AG10803 (cell line): ENCODE measurements at regions not wholly inside any gene's neighbourhood (a gene's known extent, or its start where the extent isn't known, plus 50 kb on each side); places are given as distances from the start of the nearest gene placed in this dataset.

ENCODE experiments used
- DNase-seq: peaks from one replicate; pipeline ENCODE4 v3.0.0; 2010; ENCODE audit warnings: low read depth
- H3K4me3 ChIP-seq: 2 replicates; pipeline ENCODE4 v1.5.1; 2011; ENCODE audit warnings: mild to moderate bottlenecking, low read length, control low read depth
- TF ChIP-seq, protein P1 (sequence below): conservative IDR thresholded peaks from 2 replicates; pipeline ENCODE4 v1.5.1; 2011; ENCODE audit warnings: mild to moderate bottlenecking, low read length, control low read depth, inconsistent platforms

DNA sequence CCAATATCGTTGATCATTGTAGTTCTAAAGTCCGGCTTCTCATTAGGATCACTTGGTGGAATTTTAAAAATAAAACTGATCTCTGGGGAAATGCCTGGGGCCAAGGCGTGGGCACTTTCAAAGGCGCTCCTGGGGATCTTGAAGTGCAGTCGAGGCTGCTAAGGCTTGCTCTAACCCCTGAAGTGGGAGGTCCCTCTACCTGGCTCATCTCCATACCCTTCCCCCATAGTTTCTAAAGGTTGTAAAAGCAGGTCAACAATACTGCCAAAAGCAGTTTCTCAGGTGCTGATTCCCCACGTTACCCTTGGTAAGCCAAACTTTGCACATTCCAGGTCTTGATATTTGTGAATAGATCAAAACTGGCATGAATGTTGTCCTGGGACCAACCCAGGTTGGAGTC, 79.0 kb upstream of the SP8 start:
- DNase-seq, result no peak
- TF ChIP-seq, protein P1, sequence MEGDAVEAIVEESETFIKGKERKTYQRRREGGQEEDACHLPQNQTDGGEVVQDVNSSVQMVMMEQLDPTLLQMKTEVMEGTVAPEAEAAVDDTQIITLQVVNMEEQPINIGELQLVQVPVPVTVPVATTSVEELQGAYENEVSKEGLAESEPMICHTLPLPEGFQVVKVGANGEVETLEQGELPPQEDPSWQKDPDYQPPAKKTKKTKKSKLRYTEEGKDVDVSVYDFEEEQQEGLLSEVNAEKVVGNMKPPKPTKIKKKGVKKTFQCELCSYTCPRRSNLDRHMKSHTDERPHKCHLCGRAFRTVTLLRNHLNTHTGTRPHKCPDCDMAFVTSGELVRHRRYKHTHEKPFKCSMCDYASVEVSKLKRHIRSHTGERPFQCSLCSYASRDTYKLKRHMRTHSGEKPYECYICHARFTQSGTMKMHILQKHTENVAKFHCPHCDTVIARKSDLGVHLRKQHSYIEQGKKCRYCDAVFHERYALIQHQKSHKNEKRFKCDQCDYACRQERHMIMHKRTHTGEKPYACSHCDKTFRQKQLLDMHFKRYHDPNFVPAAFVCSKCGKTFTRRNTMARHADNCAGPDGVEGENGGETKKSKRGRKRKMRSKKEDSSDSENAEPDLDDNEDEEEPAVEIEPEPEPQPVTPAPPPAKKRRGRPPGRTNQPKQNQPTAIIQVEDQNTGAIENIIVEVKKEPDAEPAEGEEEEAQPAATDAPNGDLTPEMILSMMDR, result no peak
- no peak overlapping the region for H3K4me3 ChIP-seq

GRCh38 chr7:20870977-20871376, 84.3 kb upstream of the SP8 start:
- no peak for DNase-seq
- H3K4me3 ChIP-seq, result no peak overlapping the region
- TF ChIP-seq, protein P1, result no peak

- H3K4me3 ChIP-seq, result no peak overlapping the region
- DNase-seq, result no peak
- TF ChIP-seq, protein P1, result no peak
These were observed 106.1 kb upstream of the SP8 start for GRCh38 chr7:20892776-20893175.

DNA sequence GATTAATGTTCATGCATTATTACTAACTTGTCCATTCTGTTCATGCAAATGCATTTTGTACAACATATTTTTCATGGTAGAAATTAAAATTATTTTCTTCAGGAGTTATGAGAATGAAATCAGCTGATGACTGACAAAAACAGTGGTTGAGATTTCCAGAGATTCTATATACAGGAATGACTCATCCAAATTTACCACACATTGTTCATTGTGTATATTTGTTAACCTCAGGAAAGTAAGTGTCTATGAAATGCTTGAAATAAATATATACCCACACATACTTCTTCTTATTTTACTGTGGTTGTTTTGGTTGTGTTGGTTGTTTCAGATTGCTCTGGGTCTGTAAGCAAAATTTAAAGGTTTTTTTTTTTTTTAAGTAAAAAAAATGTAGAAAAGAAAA, 108.1 kb upstream of the SP8 start:
- TF ChIP-seq, protein P1, result no peak
- no peak for DNase-seq
- H3K4me3 ChIP-seq, result no peak overlapping the region

DNA sequence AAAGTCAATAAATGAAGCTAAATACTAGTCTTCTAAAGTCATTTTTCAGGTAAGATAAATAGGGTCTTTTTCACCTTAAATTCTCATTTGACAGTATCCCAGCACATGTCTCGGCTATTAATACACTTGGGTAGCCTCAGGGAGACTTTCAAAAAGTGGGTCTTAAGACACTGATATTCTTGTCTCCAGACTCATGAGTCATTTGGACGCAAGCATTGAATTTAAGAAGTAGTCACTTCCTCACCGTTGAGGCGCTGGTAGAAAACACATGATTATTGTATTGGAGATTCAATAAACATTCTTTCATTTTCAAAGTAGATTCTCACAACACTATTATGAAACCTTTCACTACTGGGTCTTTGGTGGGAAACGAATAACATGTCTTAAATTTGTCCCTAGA, 108.9 kb upstream of the SP8 start:
- TF ChIP-seq, protein P1, result no peak
- no peak overlapping the region for H3K4me3 ChIP-seq
- DNase-seq, result no peak

DNA sequence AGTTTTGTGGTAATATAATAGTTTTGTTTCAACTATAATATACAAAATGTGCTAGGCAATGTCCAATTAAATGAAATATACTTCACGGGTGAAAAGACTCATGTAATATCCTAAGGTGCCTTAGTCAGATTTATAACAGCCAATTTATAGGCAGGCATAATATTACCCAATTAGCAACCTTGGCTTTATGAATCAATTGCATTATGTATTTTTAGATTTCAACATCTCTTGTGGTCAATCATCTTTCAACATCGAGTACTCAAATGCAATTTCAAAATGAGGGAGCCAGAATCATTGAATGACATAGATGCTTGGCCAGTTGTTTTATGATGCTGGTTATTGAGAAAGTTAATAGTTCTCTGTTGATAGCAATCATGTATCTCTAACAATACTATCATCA, 110.3 kb upstream of the SP8 start:
- no peak overlapping the region for H3K4me3 ChIP-seq
- TF ChIP-seq, protein P1, result no peak
- no peak for DNase-seq

DNA sequence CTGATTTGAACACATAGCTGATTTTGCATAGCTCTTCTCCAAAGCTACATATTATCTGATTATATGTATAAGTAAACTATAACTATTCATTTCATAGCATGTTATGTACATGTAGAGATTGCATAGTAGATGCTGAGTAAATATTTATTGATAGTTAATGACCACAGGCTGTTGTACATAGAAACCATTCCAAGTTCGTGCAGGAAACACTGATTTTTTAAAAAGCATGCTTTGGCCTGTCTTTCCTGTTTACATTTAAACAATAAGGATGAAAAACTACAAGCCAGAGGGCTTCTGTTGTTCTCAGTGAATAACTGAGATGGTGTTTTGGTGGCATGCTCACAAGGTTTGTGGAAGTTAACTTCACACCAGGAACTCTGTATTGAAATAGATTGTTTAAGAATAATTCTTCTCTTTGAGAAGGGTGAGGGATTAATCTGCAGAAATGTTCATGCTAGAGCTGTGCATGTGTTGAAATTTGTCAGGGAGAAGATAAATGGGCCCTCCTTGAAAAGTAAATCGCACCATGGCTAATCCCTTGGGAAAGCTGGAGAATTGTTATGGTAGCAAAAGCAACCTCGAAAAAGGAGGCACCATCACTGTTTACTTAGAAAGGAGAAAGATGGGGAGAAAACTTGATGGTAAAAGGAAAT, 120.2 kb upstream of the SP8 start:
- no peak for DNase-seq
- TF ChIP-seq, protein P1, result no peak
- H3K4me3 ChIP-seq, result no peak overlapping the region
